ENCODE measurements at regions not wholly inside any gene's neighbourhood (a gene's known extent, or its start where the extent isn't known, plus 50 kb on each side); places are given as distances from the start of the nearest gene placed in this dataset.
A peak's percentile ranks its signal among the peaks of the same experiment; 100 is the strongest.
"Not testable (repeated sequence)": the region's sequence is repeated elsewhere in the genome, so short reads cannot be mapped to it uniquely, and the experiment has no call there.

DNA sequence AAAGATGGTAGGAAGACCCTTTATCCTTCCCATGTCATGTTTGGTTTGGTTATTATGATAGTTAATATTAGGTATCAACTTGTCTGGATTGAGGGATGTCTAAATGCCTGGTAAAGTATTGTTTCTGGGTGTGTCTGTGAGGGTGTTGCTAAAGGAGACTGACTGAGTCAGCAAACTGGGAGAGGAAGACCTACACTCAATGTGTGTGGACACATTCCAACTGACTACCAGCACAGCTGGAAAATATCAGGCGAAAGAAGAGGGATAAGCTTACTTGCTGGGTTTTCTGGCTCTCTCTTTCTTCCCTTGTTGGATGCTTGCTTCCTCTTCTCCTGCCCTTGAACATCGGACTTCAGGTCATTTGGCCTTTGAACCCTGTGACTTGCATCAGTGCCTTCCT lies 1227.6 kb upstream of the EPHA6 start:
- DNase-seq: no peak

DNA sequence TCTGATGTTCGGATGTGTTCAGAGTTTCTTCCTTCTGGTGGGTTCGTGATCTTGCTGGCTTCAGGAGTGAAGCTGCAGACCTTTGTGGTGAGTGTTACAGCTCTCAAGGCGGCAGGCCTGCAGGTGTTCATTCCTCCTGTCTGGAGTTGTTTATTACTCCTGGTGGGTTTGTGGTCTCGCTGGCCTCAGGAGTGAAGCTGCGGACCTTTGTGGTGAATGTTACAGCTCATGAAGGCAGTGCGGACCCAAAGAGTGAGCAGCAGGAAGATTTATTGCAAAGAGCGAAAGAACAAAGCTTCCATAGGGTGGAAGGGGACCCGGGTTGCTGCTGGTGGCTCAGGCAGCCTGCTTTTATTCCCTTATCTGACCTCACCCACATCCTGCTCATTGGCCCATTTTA lies 1226.8 kb upstream of the EPHA6 start:
- not testable (repeated sequence) for DNase-seq

DNA sequence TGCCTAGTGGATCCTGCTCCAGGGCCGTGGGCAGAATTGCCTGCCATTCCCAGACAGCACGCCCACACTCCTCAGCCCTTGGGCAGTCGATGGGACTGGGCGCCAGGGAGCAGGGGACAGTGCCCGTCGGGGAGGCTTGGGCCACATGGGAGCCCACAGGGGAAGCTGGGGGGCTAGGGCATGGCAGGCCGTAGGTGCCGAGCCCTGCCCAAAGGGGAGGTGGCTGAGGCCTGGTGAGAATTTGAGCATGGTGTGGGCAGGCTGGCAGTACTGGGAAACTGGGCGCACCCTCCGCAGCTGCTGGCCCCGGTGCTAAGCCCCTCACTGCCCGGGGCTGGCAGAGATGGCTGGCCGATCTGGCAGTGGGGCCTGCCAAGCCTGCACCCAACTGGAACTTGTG lies 1225.9 kb upstream of the EPHA6 start:
- no peak for DNase-seq

DNA sequence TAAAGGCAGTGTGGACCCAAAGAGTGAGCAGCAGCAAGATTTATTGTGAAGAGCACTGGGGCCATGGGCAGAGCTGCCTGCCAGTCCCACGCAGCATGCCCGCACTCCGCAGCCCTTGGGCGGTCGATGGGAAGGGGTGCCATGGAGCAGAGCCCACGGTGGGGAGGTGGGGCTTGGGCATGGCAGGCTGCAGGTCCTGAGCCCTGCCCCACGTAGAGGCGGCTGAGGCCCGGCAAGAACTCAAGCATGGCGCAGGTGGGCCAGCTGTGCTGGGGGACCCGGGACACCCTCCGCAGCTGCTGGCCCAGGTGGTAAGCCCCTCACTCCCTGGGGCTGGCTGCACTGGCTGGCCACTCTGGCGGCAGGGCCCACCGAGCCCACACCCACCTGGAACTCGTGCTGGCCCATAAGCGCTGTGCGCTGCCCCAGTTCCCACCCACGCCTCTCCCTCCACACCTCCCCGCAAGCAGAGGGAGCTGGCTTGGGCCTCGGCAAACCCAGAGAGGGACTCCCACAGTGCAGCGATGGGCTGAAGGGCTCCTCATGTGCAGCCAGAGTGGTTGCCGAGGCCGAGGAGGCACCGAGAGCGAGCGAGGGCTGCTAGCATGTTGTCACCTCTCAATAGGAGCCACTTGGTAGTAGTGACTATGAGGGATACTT lies 1218.8 kb upstream of the EPHA6 start:
- no peak for DNase-seq

DNA sequence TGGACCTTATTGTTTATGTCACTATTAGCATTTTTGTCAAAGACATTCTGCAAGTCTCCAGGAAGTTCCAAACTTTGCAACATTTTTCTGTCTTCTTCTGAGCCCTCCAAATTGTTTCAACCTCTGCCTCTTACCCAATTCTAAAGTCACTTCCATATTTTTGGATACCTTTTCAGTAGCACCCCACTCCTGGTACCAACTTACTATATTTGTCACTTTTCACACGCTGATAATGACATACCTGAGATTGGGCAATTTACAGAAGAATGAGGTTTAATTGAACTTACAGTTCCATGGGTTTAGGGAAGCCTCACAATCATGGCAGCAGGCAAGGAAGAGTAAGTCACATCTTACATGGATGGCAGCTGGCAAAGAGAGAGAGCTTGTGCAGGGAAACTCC lies 1206.5 kb upstream of the EPHA6 start:
- DNase-seq: no peak

DNA sequence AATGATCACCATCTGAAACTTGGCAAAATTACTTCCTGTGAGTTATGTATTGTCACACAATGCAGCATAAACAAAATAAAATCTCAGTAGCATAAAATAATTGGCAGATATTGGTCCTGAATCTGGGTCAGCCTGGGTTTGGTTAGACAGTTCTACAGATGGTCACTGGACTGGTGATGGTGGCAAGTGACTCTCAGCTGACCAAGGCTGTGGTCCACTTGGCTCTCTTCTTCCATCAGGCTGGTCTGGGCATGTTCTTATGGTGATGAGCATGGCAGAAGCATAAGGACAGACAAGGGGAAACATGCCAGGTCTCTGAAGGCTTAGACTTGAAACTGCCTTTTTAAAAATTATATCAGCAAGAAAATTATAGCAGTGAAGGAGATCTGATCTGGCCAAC lies 1205.0 kb upstream of the EPHA6 start:
- no peak for DNase-seq

DNA sequence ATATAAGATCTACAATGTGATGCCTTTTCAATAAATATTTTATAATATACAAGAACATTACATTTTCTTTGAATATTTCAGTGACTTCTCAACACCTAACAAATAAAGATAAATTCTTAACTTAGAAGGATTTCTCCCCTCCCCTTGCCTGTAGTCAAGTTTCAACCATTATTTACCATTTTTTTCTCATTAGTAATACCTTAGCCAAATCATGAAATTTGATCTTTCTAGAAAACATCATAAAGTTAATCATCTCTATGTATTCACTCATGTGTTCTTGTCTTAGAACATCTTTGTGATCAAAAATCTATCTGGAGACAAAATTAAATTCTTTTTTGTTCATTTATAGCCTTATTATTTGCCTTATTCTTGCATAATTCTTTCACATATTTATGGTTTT lies 1201.8 kb upstream of the EPHA6 start:
- DNase-seq: no peak

DNA sequence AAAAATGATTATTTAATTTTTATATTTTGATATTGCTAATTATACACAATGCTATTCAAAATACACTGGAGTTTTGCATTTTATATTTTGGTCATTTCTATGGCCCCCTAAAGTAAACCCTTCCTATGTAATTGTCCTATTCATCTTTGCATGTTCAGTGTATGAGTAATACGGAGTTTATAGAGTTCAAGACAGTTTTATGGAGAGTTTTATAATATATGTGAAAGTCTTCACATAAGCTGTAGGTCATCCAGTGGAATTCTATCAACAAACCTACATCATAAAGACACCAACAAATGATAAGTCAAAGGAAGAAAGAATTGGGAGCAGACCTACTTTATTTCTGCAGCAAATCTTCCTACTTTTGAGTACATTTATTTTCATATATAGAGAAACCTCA lies 1200.4 kb upstream of the EPHA6 start:
- DNase-seq: no peak

DNA sequence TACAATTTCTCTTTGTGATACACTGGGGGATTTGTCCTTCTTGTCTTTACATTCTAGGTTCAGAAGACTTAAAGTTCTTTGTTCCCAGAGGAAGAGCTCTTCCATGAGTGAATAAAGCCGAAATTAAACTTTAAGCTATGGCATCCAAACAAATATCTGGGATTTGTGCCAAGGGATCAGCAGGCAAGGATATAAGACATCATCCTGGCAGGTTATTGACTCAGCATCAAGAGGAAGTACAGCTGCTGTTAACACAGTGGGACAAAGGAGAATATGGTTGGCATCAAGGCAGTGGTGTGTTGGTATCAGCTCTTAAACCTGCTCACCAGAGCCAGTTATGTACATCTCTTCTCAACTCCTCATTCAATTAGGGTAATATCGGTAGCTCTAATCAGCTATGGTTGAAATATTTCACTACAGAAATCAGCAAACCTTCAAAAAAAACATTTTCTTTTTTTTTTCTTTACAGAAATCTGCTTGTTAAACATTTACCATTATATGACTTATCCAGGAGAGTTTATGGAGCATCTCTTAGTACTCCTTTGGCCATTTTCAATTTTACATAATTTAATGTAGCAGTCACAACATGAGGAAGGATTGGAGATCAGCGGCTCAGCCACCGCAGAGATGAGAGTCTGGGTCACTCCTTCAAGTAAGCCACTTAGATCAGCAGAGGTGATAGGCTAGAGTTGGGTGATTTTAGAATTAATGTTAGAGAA lies 1198.6 kb upstream of the EPHA6 start:
- no peak for DNase-seq

DNA sequence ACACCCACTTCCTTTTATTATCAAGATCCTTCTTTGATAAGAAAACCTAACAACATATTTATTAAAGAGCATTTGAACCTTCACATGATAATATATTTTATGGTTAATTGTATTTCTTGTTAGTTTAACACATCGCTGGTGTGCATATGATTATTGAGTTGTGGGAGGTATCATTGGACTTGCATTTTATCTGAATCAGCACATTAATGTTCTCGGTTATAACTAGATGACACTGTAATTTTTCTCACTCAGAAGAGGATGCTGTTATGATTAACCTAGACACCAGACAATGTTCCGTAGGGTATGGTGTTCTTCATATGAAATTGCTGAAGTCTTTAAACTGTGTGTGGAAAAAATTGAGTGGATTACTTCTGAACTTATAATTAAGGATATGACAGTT lies 1188.3 kb upstream of the EPHA6 start:
- DNase-seq: no peak

DNA sequence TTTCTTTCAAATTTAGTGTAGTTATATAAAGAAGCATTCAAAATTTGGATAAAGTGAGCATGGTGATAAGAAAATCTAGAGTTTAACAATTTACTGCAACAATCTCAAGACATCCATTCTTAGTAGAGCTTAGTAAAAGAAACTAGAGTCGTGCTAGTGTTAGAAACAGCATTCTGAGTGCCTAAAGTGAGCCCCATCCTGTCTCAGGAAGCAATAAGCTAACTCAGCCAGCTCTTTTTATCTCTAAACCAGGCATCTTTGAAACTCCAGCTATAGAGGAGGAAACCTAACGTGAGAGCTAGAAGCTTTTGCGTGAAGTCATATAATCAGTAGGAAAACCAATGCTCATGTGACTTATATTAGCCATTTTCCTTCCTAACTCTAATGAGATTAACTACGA lies 1187.1 kb upstream of the EPHA6 start:
- no peak for DNase-seq

DNA sequence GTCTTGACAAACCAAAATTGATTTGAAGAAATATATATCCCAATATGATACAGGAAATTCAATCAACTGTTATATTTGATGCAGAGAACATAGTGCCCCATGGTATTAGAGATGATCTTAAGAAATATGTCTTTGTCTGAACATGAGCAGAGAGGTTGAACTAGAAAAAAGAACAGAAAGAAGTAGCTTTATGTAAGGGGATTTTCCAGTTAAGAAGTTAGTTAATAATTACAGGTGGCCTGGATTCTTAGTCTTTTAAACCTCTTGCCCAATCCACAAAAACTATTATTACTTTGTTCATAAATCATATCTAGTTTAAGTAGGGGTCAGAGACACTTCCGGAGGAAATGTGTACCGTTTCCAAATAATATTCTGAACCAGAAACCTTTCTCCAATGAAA lies 1186.7 kb upstream of the EPHA6 start:
- DNase-seq: no peak

DNA sequence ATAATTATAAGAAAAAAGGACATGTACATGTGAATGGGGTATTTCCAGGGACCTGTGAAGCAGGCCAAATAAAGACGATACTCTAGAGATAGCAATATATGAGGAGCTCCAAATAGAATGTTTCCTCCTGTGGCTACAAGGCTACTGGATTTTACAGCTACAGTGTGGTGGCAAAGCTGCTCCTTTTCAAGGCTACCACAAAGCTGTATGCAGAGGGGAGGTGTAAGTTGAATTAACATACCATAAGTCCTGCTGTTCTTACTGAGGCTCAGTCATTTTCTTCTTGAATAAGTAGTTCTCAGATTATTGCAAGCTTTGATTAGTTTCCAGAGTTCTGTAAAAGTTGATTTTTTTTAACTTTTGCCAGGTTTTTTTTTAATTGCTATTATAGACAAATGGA lies 1184.6 kb upstream of the EPHA6 start:
- no peak for DNase-seq

DNA sequence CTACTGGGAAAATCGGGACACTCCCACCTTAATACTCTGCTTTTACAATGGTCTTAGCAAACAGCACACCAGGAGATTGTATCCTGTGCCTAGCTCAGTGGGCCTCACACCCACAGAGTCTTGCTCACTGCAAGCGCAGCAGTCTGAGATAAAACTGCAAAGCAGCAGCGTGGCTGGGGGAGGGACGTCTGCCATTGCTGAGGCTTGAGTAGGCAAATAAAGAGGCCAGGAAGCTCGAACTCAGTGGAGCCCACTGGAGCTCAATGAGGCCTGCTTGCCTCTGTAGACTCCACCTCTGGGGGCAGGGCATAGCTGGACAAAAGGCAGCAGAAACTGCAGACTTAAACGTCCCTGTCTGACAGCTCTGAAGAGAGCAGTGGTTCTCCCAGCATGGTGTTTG lies 1169.1 kb upstream of the EPHA6 start:
- no peak for DNase-seq

DNA sequence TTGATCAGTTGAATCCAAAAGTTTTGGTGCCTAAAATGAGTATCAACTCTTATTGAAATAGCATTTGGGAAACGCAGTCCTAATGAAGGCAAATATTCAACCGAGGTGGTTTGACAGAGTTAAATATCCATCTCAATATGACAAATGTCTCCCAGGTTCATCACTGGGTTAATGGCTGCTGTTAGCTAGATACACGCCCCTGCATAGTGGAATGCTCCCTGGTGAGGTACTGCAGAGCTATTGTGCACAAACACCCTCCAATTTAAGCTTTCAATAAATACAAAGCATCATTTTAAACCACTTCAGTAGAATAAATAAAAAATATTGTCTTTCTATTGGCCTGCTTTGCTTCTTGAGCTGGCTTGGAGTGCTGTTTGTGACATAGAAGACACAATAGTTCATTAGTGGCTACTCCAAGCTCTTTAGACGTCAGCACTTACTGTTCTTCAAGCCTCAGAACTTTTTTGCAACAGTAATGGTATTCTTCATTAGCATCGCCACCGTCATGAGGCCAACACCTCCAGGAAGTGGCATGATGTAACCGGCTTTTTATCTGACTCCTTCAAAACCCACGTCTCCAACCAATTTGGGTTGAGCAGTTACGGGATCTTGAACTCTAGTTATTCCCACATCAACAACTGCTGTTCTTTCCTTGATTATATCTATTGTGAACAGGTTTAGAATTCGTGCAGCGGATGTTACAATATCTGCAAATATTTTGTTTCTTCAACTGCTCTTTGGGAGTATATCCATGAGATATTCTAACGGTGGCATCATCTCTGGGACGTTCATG lies 1159.6 kb upstream of the EPHA6 start:
- no peak for DNase-seq

DNA sequence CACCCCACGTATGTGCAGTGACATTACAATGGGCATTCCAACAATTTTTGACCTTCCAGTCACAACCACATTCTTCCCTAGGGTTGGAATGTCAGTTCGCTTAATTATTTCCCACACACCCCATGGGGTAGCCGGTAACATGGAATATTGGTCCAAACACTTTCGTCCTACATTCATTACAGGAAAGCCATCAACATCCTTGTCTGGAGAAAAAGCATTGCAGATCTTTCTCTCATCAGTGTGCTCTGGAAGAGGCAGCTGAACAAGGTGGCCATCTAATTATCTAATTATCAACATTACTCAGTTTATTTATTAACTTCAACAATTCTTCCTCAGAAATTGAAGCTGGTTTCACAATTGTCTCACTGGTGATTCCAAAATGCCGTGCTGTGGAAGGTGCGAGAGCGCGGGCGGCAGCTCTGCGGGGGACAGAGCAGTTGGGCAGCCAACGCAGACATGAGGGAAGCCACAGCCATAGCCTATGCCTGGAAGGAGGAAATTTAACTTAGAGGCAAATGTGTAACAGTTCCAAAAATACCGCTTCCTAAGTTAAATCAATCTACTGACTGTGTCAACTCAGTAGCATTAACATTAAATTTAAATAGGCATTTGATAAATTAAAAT lies 1158.9 kb upstream of the EPHA6 start:
- no peak for DNase-seq

DNA sequence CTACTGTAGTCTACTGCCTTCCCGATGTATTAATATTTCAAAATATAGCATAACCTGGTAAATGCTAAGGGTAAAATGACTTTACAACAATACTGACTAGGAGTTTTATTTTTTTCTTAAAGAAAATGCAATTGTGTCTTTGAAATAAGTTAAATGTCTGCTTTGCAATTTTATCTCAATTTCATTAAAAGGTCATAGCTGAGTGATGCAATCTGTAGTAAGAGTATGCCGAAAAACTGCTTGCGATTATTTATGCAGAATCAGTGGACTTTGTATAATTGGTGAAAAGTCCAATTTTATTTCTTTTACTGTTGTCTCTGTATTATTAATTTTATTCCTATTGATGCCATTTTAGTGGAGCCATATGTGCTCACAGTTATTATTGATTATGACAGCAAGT lies 1143.6 kb upstream of the EPHA6 start:
- no peak for DNase-seq

DNA sequence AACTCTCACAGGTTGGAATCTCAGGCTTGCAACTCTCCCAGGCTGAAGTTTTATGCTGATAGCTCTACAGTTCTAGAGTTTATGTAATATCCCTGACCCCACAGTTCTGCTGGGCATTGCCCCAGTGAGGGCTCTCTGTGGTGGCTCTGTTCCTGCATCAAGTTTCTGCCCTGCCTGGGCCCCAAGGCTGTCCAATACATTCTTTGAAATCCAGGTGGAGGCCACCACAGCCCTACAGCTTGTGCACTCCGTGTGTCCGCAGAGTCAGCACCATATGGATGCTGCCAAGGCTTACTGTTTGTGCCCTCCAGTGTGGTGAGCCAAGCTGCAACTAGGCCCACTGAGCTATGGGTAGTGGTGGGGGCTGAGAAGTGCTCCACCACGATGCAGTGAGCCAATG lies 1141.2 kb upstream of the EPHA6 start:
- no peak for DNase-seq

DNA sequence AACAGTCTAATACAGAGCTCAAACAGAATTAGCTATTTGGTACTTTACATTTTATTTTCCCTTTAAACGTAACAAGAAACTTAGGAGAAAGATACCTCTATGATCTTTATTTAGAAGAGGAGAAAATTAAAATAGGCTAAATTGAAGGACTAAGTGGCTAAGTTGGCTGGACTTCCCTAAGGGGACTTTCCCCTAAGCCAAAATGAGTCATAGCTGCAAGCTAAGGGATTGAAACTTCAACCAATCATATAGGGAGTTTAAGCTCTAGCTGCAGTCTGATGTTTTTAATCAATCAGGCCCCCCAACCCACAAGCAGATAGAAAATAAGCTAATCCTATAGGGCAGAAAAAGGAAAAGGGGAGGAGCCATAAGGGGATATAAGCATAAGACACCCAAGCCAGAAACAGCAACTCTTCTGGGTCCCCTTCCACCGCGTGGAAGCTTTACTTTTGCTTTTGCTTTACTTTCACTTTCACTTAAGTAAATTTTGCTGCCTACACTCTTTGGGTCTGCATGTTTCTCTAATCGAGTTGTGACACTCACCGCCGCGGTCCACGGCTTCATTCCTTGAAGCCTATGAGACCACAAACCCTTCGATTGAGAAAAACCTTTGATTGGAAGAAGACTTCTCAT lies 1108.5 kb upstream of the EPHA6 start:
- DNase-seq: peak; percentile 17

DNA sequence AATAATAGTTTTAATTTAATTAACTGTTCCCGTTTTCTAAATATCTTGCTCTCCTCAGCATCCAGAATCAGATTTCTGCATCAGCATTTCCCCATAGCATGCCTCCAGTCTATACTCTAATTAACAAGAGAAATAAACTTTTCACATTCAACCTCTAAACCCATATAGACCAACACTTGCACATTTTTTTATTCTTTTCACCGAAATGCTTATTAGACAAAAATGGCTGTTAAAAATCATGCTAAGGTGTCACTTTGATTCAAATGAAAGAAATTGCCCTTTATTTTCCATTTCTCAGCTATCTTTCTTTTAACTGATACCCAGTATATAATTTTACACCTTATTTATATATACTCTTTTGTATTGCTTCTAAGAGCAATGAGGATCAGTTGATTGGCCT lies 1107.1 kb upstream of the EPHA6 start:
- DNase-seq: no peak

DNA sequence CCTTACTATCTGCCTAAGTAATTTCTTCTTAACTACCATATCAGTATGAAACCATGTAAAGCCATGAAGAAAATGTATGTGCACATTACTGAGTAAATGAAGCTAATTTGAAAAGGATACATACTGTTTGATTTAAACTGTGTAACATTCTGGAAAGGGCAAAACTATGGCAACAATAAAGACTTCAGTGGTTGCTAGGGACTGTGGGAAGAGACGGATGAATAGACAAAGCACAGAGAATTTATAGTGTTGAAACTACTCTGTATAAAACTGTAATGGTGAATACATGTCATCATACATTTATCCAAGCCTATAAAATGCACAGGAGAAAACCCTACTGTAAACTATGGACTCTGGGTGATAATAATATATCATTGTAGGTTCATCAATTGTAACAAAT lies 1103.7 kb upstream of the EPHA6 start:
- DNase-seq: no peak

DNA sequence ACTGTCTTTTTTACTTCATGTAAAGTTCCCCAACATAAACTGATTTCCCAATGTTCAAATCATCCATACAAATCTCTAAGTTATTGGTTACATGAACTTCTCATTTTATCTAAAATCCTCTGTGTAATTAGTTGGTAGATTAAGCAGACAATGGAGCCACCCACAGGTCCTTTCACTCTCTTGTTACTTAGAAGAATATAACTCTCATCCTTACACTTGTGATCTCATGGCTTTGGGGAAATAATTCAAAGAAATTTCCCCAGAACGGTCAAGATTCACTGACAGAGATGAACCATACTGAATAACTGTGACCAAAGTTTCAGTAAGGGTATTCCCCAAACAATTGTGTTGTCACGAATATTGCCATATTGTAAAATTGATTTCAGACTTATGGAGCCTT lies 1102.6 kb upstream of the EPHA6 start:
- DNase-seq: no peak

DNA sequence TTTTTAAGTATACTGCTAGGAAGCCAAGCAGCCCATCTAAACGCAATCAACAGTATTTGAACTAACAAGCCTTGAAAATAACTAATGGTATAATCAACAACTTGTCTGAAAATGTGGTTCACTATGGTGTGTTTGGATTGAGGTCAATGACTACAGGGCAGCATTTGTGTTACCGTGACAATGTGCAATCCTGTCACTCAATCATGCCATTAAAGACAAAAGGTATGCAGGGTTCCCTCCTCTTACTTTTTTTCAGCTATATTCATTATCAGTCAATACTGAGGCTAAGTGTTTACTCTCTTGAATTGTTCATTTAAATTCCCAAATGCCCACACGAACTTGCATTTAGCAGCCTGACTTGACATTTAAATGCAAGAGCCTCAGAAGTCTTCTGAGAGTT lies 1099.3 kb upstream of the EPHA6 start:
- no peak for DNase-seq
